Dedifferentiated amniotic fluid mesenchymal stem cell (primary cell): ENCODE measurements at regions not wholly inside any gene's neighbourhood (a gene's known extent, or its start where the extent isn't known, plus 50 kb on each side); places are given as distances from the start of the nearest gene placed in this dataset.

ENCODE experiments used
- DNase-seq: peaks from one replicate; pipeline ENCODE4 v3.0.0-alpha.2; 2016; ENCODE audit errors: extremely low spot score

DNA sequence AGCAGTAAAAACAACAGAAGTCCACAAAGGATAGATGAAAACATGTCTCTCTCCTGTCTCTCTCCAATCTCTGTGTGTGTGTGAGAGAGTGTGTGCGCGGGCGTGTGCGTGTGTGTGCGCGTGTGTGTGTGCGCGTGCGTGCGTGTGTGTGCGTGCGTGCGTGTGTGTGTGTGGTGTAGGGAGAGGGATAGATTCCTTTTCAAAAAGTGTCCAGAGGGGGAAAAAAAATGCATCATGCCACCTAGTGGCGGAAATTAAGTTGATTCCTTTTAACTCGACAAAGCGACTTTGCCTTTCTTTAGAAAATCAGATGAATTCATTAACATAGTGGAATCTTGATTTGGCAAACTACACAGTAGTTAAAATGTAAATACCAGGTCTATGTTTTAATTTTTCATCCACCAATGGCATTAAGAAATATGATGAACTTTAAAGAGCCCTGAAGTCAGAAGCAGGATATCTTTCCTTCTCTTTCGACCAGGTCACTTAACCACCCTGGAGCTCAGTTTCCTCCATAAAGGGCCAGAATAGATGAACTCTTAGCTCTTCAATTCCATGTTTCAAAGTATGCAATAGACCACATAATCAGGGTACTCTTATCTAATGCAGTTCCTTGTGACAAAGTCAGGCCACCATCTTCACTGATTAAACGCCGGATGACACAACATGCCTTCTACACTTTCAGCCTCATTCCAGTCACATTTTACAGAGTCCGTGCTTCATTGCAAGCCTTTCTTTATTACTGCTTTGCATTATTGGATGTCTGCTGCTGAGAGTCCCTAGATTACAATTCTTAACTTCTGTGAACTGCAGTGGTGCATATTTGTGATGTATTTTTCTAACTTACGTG lies 162.8 kb downstream of the FBXO8 start:
- peak; percentile 86 for DNase-seq

DNA sequence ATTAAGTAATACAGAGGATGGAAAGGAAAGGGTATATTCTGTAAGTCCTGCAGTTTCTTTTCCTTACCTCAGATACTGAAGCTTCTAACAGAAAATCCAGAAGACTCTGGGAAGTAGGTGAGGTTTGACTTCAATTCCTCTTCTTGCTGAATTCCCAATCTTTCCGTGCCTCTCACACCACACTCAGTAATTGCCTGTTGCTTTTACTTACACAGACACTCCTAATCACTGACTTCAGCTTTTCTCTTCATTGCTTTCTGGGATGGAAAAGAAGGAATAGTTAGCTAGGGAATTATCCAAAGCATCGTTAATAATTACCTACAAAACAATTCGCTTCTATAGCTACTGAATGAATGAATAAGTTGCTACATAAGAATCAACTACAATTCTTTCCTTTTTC lies 163.6 kb downstream of the FBXO8 start:
- DNase-seq: no peak

DNA sequence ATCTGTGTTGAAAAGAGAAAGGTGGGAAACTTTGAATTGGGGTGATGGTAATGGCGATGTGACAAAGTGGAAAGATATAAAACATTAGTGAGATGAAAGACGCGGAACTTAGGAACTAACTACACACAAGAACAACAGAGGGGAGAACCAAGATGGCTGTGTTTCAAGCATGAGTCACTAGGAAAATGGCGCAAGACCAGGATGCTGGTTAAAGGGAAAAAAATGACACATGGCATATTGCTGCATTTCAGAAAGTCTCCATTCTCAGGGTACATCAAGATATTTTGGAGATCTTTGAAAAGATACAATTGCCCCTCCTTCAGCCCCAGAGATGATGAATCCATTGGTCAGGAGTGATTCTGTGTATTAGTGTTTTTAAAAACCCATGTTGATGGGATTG lies 164.4 kb downstream of the FBXO8 start:
- no peak for DNase-seq

DNA sequence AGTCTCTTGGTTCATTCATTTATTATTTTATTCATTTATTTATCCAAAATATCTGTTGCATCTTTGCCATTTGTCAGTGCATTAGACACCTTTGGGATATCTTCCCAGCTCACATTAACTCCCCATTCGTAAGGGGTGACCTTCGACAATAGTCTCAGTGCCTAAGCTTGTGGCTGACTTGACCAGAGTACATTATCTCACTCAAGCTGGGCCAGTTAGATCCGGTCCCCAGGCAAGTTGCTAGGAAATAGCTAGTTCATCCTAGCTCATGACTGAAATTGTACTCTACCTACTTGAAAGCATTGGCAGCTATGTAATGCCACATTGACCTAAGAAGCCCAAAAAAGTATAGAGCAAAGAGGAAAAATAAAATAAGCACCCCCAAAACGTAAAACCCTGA lies 165.3 kb downstream of the FBXO8 start:
- no peak for DNase-seq

DNA sequence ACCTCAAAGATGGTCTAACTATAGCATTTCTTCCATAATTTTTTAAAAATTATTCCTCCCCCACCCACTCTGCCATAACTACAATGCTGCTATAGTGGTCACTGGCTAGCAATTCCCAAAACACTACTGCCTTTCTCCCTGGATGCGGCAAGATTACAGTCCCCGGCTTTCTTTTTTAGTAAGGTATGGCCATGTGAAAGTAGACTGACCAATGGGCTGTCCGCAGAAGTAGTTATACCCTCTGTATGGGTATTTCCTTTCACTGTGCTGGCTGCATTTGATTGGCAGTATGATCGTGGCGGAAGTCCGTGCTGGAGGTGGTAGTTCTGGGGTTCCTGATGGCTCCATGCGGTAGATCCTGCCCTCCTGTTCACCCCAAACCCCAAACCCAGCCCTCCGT lies 166.0 kb downstream of the FBXO8 start:
- no peak for DNase-seq

DNA sequence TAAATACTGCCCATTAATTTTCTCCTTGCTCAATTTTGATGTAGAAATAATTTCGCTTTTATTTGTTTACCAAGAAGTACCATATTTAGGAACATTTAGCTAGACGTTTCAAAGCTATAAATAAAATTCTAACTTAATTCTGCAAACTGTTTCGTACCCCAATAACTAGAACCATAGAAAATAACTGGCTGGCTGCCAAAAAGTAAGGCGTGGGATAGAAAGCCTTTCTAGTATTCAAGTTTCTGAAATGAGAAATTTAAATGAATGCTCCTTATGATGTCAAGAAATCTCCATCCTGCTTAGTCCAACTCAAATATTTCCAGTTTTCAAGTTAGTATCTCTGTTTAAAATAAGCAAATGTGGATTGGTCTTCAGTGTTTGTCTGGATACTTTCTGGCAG lies 167.4 kb downstream of the FBXO8 start:
- DNase-seq: no peak

DNA sequence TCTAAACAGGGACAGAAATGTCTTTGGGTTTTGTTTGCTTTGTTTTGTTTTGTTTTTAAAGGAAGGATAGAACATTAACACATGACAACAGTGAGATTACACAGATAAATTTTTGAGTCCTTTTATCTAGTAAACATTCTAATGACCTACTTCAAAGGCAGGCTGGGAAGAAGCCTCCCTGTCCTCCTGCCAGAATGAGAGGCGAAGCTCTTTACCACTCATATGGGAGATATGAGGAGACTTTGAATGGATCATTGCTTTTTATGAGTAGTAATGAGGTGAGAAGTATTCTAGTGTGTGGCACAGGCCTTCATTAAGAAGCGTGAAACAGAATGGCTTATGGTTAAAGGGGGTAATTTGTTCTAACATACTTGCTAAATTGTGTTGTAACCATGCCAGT lies 172.0 kb downstream of the FBXO8 start:
- no peak for DNase-seq

DNA sequence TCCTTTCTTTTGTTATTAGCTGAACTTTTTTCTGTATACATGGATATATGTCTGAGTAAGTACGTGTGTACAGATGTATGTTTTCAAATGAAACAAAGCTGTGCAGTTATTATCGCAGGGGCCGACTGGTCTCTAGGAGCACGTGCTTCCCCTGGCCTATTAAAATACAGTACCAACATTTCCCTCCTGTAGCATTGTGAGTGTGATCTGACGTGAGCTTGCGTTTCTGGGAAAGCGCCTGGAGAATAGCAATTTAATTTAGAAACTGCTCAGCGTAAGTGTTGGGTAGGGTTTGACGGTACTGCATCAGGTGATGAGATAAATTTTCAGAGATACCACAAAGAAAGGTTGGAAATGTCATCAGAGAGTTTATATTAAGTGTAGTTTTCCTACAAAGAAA lies 173.3 kb downstream of the FBXO8 start:
- no peak for DNase-seq

DNA sequence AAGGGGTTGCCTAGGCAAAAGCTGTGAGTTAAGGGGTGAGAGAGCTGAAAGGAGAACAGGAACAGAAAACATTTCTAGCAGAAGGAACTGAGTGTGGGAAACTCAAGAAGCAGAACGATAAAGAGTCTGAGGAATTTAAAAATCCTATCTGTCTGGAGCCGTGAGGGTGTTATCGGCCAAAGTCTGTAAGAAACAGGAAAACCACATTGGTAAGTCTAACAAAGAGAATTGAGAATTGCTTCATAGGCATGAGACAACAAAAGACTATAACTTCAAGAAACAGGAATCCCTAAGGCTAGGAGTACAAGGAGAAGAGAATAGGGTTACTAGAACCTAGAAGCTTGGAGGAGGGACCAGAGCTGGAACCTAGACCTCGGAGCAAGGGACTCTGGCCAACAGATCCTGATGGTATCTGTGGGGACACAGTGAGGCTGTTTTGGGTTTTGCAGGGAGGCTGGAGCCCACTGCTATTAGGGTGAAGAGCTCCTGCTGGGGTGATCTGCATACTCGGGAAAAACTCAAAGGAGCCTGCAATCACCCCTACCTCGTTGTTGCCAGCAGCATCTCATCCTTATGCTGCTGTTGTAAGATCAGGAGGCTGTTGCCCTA lies 175.6 kb downstream of the FBXO8 start:
- no peak for DNase-seq

DNA sequence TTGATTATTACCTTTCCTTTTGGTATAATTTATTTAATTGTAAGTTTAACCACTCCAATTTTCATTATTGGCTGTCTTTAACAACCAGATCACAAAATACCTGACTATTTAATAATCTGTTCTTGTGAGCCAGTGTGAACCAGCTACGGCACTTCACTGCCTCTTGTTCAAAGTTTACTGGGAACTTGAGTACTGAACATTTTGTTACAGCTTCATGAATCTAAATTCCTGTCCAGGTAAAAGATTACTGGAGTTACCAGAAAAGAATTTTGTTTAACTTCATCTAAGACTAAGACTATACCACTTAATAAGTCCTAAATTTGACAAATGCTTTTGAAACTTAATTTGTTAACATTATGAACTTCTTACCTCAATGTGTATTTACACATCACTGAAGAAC lies 178.3 kb downstream of the FBXO8 start:
- no peak for DNase-seq

DNA sequence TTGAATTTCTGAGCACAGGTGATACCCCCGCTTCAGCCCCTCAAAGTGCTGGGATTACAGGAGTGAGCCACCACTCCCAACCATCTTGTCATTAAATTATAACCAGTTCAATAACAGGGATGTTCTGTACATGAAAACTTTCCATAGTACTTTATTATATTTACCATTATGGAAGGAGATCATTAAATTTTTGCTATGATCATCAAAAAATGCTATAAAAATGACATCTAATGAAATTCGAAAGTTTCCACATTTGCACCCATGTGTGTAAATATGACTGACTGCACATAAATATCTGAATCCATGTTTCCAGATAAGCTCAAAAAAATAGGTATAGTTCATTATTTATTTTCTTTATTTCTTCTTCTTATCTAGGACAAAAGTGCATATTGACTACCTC lies 182.6 kb downstream of the FBXO8 start:
- no peak for DNase-seq

DNA sequence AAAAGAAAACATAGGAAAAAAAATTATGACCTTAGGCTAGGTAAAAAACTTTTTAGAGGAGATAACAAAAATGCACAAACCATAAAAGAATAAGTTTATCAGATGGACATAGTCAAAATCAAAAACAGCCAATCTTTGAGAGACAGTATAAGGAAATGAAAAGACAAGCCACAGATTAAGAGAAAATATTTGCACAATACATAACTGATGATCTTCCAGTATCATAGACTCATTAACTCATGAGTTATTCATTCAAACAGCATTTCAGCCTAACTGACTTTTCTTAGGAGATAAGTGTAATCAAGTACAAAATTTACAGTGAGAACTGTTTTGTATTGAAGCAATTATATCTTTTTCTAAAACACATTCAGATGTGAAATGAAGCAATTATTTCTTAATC lies 183.8 kb downstream of the FBXO8 start:
- no peak for DNase-seq

DNA sequence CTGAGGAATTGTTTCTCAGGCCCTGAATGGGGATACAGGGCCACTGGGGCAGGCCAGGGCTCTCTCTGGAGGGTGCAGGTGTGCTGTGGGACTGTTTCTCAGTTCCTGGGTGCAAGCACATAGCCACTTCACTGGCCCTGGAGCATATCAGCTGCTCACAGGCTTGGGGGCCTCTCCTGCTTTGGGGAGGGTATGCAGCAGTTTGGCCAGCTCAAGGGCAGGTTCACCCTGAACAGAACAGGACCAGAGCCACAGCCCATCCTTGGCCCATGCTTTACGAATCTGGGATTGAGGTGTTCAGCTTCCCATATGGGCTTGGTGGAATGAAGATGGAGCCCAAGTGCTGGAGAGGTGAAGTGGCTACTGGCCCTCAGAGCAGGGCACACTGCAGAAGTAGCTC lies 186.5 kb downstream of the FBXO8 start:
- DNase-seq: no peak

DNA sequence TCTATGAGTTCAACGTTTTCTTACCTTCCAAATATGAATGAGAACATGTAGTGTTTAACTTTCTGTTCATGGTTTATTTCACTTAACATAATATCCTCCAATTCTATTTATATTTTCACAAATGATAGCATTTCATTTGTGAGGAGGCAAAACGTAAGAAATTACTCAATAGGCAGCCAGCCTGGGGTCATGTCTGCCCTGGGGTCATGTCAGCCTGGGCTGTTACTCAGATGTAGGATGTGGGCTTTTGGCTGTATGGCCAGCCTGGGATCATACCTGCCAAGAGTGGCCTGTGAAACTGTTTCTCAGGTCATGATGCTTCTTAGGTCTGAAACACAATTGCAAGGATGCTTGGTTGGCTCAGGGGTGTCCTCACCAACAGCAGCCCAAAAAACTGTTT lies 187.0 kb downstream of the FBXO8 start:
- no peak for DNase-seq

DNA sequence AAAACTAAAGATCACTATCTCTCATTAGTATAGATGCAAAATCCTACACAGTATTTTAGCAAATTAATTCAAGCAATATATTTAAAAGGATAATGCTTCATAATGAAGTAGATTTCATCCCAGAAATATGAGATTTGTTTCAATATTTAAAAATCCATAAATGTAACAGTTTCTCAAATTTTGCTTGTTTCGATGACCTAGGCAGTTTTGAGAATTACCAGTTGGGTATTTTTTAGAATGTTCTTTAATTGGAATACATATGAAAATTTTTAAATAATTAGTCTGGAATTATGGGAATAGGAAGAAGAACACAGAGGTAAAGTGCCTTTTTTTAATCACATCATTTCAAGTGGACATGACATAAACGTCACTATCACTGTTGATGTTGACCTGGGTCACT lies 192.3 kb downstream of the FBXO8 start:
- DNase-seq: no peak

DNA sequence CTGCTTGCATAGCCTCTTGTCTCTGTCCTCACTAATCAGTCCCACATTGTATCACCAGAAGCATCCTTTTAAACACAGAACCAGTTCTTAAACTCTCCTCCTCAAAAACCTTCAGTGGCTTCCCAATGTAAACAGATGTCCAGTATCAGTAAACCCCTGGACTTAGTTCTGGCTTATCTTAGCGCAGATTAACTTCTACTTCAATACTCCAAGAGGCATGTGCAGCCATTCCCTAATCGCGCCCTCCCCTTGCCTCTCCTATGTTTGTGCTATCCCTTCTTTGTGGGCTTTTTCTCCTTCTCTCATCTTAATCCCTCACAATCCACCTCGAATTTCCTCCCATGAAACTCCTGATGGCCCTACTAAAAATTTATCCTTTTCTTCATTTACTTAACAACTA lies 193.8 kb downstream of the FBXO8 start:
- DNase-seq: no peak

DNA sequence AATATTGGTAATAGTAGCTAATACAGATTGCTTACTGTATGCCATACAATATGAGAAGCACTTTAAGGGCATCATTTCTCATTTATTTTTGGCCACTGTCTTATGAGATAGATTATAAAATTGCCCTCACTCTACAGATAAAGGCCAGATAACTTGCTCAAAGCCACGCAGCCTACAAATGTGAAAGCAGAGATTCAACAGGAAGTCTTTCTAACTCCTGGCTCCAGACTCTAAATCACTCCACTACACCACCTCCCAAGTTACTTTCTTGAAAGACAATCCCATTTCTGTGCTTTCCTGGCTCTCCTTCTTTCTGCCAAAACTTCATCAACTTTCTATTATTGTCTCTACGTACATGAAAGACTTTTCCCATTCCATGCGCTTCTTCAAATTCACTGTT lies 194.7 kb downstream of the FBXO8 start:
- no peak for DNase-seq

DNA sequence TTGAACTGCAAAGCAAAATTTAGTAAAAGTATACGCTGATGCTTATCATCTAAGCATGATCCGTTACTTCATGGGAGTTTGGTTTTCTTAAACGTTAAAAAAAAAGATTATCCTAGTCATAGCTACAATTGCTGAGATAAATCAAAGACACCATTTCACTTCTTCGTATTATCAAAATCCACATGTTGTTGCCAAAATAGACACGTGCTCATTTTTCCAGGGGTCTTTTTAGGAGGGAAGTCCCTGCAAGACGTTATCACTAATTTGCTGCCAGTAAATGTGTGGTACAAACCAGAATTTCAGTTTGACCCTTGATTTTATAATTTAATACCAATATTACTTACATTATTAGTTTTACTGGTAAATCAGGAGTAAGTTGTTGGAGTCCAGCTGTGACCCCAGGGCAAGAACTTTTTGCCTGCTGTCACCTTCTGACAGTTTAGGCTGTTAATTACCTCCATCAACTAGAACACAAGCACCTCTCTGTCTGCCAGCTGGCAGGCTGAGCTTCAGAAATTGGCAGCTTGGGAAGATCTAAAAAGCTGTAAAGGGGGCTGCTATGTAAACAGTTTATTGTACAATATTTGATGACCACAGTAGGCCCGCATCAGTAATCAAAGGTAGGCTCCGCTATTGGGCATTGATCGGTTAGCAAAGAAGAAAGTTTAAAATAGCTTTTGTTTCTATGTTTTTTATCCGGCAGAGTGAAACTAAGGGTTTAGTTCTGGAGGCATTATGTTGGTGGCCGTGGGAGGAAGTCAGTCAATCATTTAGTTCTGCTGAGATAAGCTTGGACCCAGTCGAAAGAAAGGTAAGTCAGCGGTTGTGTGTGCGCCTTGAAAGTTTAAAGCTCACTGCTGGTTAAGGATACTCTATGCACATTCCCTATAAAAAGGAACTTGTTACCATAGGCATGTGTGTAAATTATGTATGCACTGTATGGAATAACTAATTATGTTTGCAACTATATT lies 196.4 kb downstream of the FBXO8 start:
- DNase-seq: no peak

DNA sequence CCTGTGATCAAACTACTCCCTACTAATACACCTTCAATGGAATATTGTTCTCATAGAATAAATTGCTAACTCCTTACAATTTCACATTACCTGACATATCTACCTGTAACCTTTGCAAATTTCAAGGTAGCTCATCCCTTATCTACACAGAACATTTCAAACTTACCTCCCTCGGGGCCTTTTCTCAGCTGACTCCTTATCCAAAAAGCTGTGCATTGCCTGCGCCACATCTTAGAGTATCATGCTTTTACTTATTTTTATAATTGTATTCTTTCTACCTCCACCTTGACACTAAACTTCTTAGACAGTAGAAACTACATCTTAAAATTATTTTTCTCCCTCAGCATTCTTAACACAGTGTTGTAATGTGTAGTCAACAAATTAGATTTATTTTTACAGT lies 198.5 kb downstream of the FBXO8 start:
- DNase-seq: no peak

DNA sequence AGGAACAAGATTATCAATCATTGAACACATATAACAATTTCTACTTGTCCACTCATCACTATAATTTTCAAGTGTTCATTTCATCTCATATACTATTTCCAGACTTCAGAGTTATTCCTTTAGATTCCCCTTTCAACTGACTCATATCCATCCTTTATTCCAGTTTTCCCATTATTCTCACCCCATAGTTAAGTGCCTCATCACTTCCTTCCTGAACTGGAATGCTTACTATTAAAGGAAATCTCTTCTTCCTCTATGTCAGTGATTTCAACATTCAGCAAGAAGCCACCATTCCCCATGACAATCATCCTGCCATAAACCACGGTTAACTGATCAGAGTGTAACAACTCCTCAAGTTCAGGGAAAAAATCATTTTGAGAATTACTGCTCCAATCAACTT lies 198.9 kb downstream of the FBXO8 start:
- no peak for DNase-seq

DNA sequence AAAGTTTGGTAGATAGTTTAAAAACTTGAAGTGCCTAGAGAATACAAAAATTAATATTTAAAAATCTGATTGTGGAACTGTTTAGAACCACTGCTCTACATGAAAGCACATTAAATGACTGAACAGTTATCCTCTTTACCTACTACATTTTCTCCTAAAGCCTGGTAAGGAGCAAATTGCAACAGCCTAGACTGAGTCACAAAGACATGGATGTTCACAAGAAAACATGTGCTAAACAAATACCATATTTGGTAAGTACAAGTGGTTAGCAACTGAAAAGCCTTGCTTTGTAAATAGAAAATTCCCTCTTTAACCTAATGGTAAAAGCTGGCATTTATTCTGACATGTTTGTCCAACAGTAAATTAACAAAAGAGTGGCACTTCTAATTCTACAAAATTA lies 203.1 kb downstream of the FBXO8 start:
- DNase-seq: peak; percentile 59

DNA sequence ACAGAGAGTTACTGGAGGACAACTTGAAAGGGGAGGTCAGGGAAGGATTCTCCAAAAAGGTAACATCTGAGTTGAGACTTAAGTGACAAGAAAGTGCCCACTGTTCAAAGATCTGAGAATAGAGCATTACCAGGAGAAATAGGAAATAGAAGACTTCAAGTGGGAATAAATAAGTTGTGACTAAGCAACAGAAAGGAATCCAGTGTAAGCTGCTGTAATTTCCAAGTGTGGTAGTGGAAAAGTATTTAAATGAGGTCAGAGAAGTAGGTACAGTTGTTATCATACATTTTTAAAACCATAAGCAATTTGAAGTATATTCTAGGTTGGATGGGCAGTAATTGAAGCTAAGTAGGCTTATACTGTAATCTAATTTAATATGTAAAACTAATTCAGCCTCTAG lies 211.9 kb downstream of the FBXO8 start:
- DNase-seq: no peak
